ENCODE measurements at regions not wholly inside any gene's neighbourhood (a gene's known extent, or its start where the extent isn't known, plus 50 kb on each side); places are given as distances from the start of the nearest gene placed in this dataset.

DNA sequence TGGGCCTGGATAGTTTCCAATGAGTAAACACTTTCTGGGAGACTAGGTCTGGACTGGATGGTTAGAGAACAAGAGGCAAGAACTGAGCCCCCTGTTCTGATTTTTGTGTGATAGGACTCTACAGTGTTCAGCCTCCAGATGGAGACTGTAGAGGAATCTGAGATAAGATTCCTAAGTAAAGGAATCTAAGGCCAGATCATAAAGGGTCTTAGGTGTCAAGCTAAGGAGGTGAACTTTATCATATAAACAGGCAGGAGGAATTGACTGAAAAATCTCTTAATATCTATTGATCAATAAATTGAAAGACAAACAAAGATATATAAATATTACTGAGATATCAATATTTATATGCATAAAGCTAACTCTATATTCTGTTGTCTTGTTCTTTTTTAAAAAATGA lies 449.1 kb upstream of the DAB1 start:
- TF ChIP-seq POLR2A (IDR thresholded peaks at IDR 0.05; ENCODE audit: low read depth, low read length) (no peak), TAF1 (IDR thresholded peaks at IDR 0.05; ENCODE audit: borderline replicate concordance, low read depth, low read length) (no peak), POLR2AphosphoS5 (IDR thresholded peaks at IDR 0.05; ENCODE audit: low read depth, low read length) (no peak)
